PC-9 (cell line): ENCODE measurements at regions not wholly inside any gene's neighbourhood (a gene's known extent, or its start where the extent isn't known, plus 50 kb on each side); places are given as distances from the start of the nearest gene placed in this dataset.

Source experiments
- EZH2 ChIP-seq: fragments of 200-600 bp; sonication (generic); IDR thresholded peaks from 2 replicates; pipeline ENCODE4 v1.8.0; 2017; ENCODE audit warnings: antibody characterized with exemption, low read depth
- TF ChIP-seq, protein P1 (sequence below): fragments of 200-600 bp; sonication (generic); conservative IDR thresholded peaks from 2 replicates; pipeline ENCODE4 v1.6.1; 2017; ENCODE audit warnings: mixed run types, antibody characterized with exemption, mild to moderate bottlenecking, moderate library complexity

DNA sequence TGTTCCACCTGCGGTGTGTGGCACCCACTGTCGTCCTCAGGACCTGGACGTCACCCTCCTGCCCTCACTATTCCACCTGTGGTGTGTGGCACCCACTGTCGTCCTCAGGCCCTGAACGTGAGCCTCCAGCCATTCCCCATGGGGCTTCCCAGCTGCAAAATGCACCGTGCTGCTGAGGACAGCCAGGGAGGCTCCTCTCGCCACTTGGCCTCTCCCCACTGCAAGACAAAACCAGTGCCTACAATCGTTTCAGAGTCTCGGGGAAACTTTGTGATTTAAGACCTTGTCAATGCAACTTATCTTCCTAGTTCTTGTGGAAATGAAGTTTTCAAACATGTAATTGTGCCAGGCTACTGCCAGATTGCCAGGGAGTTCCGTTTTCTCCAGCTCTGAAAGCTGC, 319.3 kb upstream of the SALL3 start:
- TF ChIP-seq, protein P1, sequence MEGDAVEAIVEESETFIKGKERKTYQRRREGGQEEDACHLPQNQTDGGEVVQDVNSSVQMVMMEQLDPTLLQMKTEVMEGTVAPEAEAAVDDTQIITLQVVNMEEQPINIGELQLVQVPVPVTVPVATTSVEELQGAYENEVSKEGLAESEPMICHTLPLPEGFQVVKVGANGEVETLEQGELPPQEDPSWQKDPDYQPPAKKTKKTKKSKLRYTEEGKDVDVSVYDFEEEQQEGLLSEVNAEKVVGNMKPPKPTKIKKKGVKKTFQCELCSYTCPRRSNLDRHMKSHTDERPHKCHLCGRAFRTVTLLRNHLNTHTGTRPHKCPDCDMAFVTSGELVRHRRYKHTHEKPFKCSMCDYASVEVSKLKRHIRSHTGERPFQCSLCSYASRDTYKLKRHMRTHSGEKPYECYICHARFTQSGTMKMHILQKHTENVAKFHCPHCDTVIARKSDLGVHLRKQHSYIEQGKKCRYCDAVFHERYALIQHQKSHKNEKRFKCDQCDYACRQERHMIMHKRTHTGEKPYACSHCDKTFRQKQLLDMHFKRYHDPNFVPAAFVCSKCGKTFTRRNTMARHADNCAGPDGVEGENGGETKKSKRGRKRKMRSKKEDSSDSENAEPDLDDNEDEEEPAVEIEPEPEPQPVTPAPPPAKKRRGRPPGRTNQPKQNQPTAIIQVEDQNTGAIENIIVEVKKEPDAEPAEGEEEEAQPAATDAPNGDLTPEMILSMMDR: no peak
- TF ChIP-seq EZH2: no peak
